H1 (cell line): ENCODE measurements at regions not wholly inside any gene's neighbourhood (a gene's known extent, or its start where the extent isn't known, plus 50 kb on each side); places are given as distances from the start of the nearest gene placed in this dataset.

Experiments used
- TF ChIP-seq, protein P1 (sequence below): fragments of 300-600 bp; sonication (generic); IDR thresholded peaks from 2 replicates; pipeline ENCODE4 v1.7.1; 2012; ENCODE audit warnings: low read length, moderate library complexity, mild to moderate bottlenecking, inconsistent platforms; ENCODE audit not compliant: insufficient replicate concordance

DNA sequence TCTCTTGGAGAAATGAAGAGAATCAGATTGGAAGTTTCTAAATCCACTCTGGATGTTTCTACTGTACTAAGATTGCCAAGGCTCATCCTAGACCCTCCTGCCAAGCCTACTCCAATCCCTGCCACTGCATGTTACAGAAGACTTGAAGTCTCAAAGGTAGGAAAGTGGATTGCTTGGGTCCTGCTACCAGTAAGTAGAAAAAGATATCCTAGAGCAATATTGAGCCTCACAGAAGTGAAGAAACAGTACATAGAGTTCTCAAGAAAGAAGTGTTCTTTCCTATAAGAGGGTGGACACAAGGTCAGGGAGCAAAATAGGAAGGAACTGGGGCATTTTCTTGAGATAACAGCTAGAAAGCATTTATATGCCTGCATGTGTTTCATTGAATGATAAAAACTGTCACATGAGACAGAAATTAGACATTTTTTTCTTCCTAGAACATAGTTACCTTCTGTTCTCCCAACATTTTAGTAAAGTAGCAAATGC is 232.9 kb downstream of the RBM43 start (continued):
- TF ChIP-seq, protein P1, sequence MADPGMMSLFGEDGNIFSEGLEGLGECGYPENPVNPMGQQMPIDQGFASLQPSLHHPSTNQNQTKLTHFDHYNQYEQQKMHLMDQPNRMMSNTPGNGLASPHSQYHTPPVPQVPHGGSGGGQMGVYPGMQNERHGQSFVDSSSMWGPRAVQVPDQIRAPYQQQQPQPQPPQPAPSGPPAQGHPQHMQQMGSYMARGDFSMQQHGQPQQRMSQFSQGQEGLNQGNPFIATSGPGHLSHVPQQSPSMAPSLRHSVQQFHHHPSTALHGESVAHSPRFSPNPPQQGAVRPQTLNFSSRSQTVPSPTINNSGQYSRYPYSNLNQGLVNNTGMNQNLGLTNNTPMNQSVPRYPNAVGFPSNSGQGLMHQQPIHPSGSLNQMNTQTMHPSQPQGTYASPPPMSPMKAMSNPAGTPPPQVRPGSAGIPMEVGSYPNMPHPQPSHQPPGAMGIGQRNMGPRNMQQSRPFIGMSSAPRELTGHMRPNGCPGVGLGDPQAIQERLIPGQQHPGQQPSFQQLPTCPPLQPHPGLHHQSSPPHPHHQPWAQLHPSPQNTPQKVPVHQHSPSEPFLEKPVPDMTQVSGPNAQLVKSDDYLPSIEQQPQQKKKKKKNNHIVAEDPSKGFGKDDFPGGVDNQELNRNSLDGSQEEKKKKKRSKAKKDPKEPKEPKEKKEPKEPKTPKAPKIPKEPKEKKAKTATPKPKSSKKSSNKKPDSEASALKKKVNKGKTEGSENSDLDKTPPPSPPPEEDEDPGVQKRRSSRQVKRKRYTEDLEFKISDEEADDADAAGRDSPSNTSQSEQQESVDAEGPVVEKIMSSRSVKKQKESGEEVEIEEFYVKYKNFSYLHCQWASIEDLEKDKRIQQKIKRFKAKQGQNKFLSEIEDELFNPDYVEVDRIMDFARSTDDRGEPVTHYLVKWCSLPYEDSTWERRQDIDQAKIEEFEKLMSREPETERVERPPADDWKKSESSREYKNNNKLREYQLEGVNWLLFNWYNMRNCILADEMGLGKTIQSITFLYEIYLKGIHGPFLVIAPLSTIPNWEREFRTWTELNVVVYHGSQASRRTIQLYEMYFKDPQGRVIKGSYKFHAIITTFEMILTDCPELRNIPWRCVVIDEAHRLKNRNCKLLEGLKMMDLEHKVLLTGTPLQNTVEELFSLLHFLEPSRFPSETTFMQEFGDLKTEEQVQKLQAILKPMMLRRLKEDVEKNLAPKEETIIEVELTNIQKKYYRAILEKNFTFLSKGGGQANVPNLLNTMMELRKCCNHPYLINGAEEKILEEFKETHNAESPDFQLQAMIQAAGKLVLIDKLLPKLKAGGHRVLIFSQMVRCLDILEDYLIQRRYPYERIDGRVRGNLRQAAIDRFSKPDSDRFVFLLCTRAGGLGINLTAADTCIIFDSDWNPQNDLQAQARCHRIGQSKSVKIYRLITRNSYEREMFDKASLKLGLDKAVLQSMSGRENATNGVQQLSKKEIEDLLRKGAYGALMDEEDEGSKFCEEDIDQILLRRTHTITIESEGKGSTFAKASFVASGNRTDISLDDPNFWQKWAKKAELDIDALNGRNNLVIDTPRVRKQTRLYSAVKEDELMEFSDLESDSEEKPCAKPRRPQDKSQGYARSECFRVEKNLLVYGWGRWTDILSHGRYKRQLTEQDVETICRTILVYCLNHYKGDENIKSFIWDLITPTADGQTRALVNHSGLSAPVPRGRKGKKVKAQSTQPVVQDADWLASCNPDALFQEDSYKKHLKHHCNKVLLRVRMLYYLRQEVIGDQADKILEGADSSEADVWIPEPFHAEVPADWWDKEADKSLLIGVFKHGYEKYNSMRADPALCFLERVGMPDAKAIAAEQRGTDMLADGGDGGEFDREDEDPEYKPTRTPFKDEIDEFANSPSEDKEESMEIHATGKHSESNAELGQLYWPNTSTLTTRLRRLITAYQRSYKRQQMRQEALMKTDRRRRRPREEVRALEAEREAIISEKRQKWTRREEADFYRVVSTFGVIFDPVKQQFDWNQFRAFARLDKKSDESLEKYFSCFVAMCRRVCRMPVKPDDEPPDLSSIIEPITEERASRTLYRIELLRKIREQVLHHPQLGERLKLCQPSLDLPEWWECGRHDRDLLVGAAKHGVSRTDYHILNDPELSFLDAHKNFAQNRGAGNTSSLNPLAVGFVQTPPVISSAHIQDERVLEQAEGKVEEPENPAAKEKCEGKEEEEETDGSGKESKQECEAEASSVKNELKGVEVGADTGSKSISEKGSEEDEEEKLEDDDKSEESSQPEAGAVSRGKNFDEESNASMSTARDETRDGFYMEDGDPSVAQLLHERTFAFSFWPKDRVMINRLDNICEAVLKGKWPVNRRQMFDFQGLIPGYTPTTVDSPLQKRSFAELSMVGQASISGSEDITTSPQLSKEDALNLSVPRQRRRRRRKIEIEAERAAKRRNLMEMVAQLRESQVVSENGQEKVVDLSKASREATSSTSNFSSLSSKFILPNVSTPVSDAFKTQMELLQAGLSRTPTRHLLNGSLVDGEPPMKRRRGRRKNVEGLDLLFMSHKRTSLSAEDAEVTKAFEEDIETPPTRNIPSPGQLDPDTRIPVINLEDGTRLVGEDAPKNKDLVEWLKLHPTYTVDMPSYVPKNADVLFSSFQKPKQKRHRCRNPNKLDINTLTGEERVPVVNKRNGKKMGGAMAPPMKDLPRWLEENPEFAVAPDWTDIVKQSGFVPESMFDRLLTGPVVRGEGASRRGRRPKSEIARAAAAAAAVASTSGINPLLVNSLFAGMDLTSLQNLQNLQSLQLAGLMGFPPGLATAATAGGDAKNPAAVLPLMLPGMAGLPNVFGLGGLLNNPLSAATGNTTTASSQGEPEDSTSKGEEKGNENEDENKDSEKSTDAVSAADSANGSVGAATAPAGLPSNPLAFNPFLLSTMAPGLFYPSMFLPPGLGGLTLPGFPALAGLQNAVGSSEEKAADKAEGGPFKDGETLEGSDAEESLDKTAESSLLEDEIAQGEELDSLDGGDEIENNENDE, result no peak
- TF ChIP-seq, all 59 proteins: peak for 0
